Esophagus (tissue), 2 donors: ENCODE measurements at regions not wholly inside any gene's neighbourhood (a gene's known extent, or its start where the extent isn't known, plus 50 kb on each side); places are given as distances from the start of the nearest gene placed in this dataset.

Source experiments
- H3K27ac ChIP-seq, 2 donors: one replicate each; pipeline ENCODE4 v1.5.1; 2013; ENCODE audit warnings: low read depth in 2 of 2, mild to moderate bottlenecking in 2 of 2, inconsistent platforms in 1 of 2, low read length in 1 of 2, moderate library complexity in 1 of 2
- H3K27me3 ChIP-seq, 2 donors: one replicate each; pipeline ENCODE4 v1.6.1; 2013; ENCODE audit warnings: low read length in 2 of 2, control low read depth in 1 of 2, mild to moderate bottlenecking in 1 of 2; ENCODE audit not compliant: insufficient read depth in 2 of 2, control insufficient read depth in 1 of 2
- H3K36me3 ChIP-seq, 2 donors: one replicate each; pipeline ENCODE4 v1.6.1; 2013; ENCODE audit warnings: low read length in 1 of 2; ENCODE audit not compliant: control insufficient read depth in 2 of 2, insufficient read depth in 2 of 2
- H3K4me1 ChIP-seq, 2 donors: one replicate each; pipeline ENCODE4 v1.6.1; 2013; ENCODE audit warnings: low read length in 1 of 2; ENCODE audit not compliant: control insufficient read depth in 2 of 2, insufficient read depth in 2 of 2
- H3K4me3 ChIP-seq, 2 donors: one replicate each; pipeline ENCODE4 v1.5.1; 2013; ENCODE audit warnings: low read length in 2 of 2, mild to moderate bottlenecking in 2 of 2, low read depth in 1 of 2, moderate library complexity in 1 of 2
- H3K9me3 ChIP-seq, 2 donors: one replicate each; pipeline ENCODE4 v1.6.1; 2013; ENCODE audit warnings: mild to moderate bottlenecking in 2 of 2, low read depth in 1 of 2, low read length in 1 of 2, moderate library complexity in 1 of 2; ENCODE audit not compliant: control insufficient read depth in 2 of 2, insufficient read depth in 1 of 2
- WGBS, 2 donors: extraction: QIAGEN DNeasy Blood & Tissue Kit; methylation state at CpG; one replicate each; pipeline ENCODE4 v1.1.7; 2013; 5-methylcytosine and 5-hydroxymethylcytosine counted together
- donor health status: healthy with polysubstance abuse.
- donor health status: Bipolar disorder and iron deficiency.

- Histone ChIP-seq H3K4me3 (no peak overlapping the region), H3K9me3 (no peaks in the 10 kb centered on the region), H3K27ac (no peak overlapping the region), H3K36me3 (no peaks in the 10 kb centered on the region), H3K4me1 (no peaks in the 10 kb centered on the region), H3K27me3 (no peaks in the 10 kb centered on the region)
- WGBS, 2 donors: 82 to 84% methylated on average over 6 of the region's 6 CpGs
Measured at GRCh38 chr3:95254758-95255157, 1191.9 kb downstream of the NSUN3 start.

GRCh38 chr3:95265129-95265528 is 1202.3 kb downstream of the NSUN3 start:
- H3K27ac ChIP-seq: no peak overlapping the region
- no peak overlapping the region for H3K4me3 ChIP-seq
- WGBS, 2 donors: 65 to 74% methylated on average over 3 of the region's 3 CpGs
- H3K27me3 ChIP-seq: no peaks in the 10 kb centered on the region
- H3K9me3 ChIP-seq: peaks cover 0 to 2% of the 10 kb centered on the region in 2 donors
- H3K4me1 ChIP-seq: no peaks in the 10 kb centered on the region
- H3K36me3 ChIP-seq: no peaks in the 10 kb centered on the region

- Histone ChIP-seq H3K4me1 (no peaks in the 10 kb centered on the region), H3K27ac (no peak overlapping the region), H3K9me3 (peaks cover 0 to 2% of the 10 kb centered on the region in 2 donors), H3K27me3 (no peaks in the 10 kb centered on the region), H3K4me3 (no peak overlapping the region), H3K36me3 (no peaks in the 10 kb centered on the region)
- 68 to 78% methylated on average over 1 of the region's 1 CpG for WGBS, 2 donors
Measured at GRCh38 chr3:95271395-95271794, 1208.5 kb downstream of the NSUN3 start.

- H3K36me3 ChIP-seq: no peaks in the 10 kb centered on the region
- no peaks in the 10 kb centered on the region for H3K27me3 ChIP-seq
- no peaks in the 10 kb centered on the region for H3K4me1 ChIP-seq
- peaks cover 0 to 2% of the 10 kb centered on the region in 2 donors for H3K9me3 ChIP-seq
- H3K27ac ChIP-seq: no peak overlapping the region
- H3K4me3 ChIP-seq: no peak overlapping the region
- 67 to 69% methylated on average over 3 of the region's 3 CpGs for WGBS, 2 donors
Measured at GRCh38 chr3:95272166-95272565, 1209.3 kb downstream of the NSUN3 start.

- 77 to 84% methylated on average over 2 of the region's 2 CpGs for WGBS, 2 donors
- H3K27me3 ChIP-seq: no peaks in the 10 kb centered on the region
- no peaks in the 10 kb centered on the region for H3K4me1 ChIP-seq
- H3K36me3 ChIP-seq: no peaks in the 10 kb centered on the region
- H3K27ac ChIP-seq: no peak overlapping the region
- peaks cover 0 to 2% of the 10 kb centered on the region in 2 donors for H3K9me3 ChIP-seq
- no peak overlapping the region for H3K4me3 ChIP-seq
Measured at GRCh38 chr3:95272781-95273180, 1209.9 kb downstream of the NSUN3 start.

GRCh38 chr3:95277613-95278012 is 1214.8 kb downstream of the NSUN3 start:
- Histone ChIP-seq H3K9me3 (no peaks in the 10 kb centered on the region), H3K4me3 (no peak overlapping the region), H3K27ac (no peak overlapping the region), H3K4me1 (no peaks in the 10 kb centered on the region), H3K27me3 (no peaks in the 10 kb centered on the region), H3K36me3 (no peaks in the 10 kb centered on the region)
- WGBS, 2 donors: 27 to 33% methylated on average over 3 of the region's 3 CpGs

- 27 to 31% methylated on average over 3 of the region's 3 CpGs for WGBS, 2 donors
Measured at GRCh38 chr3:95280711-95281352, 1218.0 kb downstream of the NSUN3 start.

GRCh38 chr3:95289295-95289694 is 1226.4 kb downstream of the NSUN3 start:
- no peaks in the 10 kb centered on the region for H3K4me1 ChIP-seq
- H3K9me3 ChIP-seq: no peaks in the 10 kb centered on the region
- no peak overlapping the region for H3K27ac ChIP-seq
- H3K27me3 ChIP-seq: no peaks in the 10 kb centered on the region
- WGBS, 2 donors: 76 to 81% methylated on average over 2 of the region's 2 CpGs
- H3K4me3 ChIP-seq: no peak overlapping the region
- H3K36me3 ChIP-seq: no peaks in the 10 kb centered on the region

More at GRCh38 chr3:95280711-95281352, 1218.0 kb downstream of the NSUN3 start:
- H3K27me3 ChIP-seq: no peaks in the 10 kb centered on the region
- no peaks in the 10 kb centered on the region for H3K9me3 ChIP-seq
- H3K36me3 ChIP-seq: no peaks in the 10 kb centered on the region
- H3K27ac ChIP-seq: no peak overlapping the region
- no peaks in the 10 kb centered on the region for H3K4me1 ChIP-seq
- H3K4me3 ChIP-seq: no peak overlapping the region

- Histone ChIP-seq H3K9me3 (no peaks in the 10 kb centered on the region), H3K27me3 (no peaks in the 10 kb centered on the region), H3K4me1 (no peaks in the 10 kb centered on the region), H3K36me3 (no peaks in the 10 kb centered on the region), H3K27ac (no peak overlapping the region), H3K4me3 (no peak overlapping the region)
- WGBS, 2 donors: 62 to 72% methylated on average over 1 of the region's 1 CpG
Measured at GRCh38 chr3:95297581-95297980, 1234.7 kb downstream of the NSUN3 start.

GRCh38 chr3:95302044-95302443 is 1239.2 kb downstream of the NSUN3 start:
- H3K4me1 ChIP-seq: no peaks in the 10 kb centered on the region
- no peak overlapping the region for H3K4me3 ChIP-seq
- no peaks in the 10 kb centered on the region for H3K36me3 ChIP-seq
- WGBS, 2 donors: 69 to 72% methylated on average over 1 of the region's 1 CpG
- no peaks in the 10 kb centered on the region for H3K27me3 ChIP-seq
- H3K9me3 ChIP-seq: no peaks in the 10 kb centered on the region
- H3K27ac ChIP-seq: no peak overlapping the region
